Keratinocyte (primary cell): ENCODE measurements at regions not wholly inside any gene's neighbourhood (a gene's known extent, or its start where the extent isn't known, plus 50 kb on each side); places are given as distances from the start of the nearest gene placed in this dataset.

Experiments
- DNase-seq: peaks from one replicate; pipeline ENCODE4 v3.0.0-alpha.2; 2011; ENCODE audit warnings: low read depth, missing footprints, low spot score
- FAIRE-seq: peaks from 2 replicates; lab custom pipeline; 2011; peaks lifted over from hg19 to GRCh38; lab: Jason Lieb, UNC
- H2AFZ ChIP-seq: 2 replicates; pipeline ENCODE4 v1.6.0; 2012; ENCODE audit warnings: low read length, control low read depth, inconsistent platforms; ENCODE audit not compliant: control insufficient read depth
- H3K27ac ChIP-seq: 2 replicates; pipeline ENCODE4 v1.5.1; 2011; ENCODE audit warnings: low read length; ENCODE audit not compliant: control insufficient read depth, insufficient read depth
- H3K27me3 ChIP-seq: 3 replicates; pipeline ENCODE4 v1.6.0; 2011; ENCODE audit warnings: low read length; ENCODE audit not compliant: control insufficient read depth, insufficient read depth; ENCODE audit errors: extremely low read depth
- H3K36me3 ChIP-seq, 2 experiments: 2 replicates in 1 of 2; 3 replicates in 1 of 2; pipeline ENCODE4 v1.5.1; 2011; ENCODE audit warnings: low read length in 2 of 2, mild to moderate bottlenecking in 1 of 2; ENCODE audit not compliant: control insufficient read depth in 2 of 2, insufficient read depth in 2 of 2; ENCODE audit errors: extremely low read depth in 1 of 2
- H3K4me1 ChIP-seq: 3 replicates; pipeline ENCODE4 v1.5.1; 2011; ENCODE audit warnings: low read length; ENCODE audit not compliant: control insufficient read depth, insufficient read depth; ENCODE audit errors: extremely low read depth
- H3K4me2 ChIP-seq: 3 replicates; pipeline ENCODE4 v1.6.0; 2011; ENCODE audit warnings: low read depth, low read length; ENCODE audit not compliant: control insufficient read depth, insufficient read depth; ENCODE audit errors: extremely low read depth
- H3K4me3 ChIP-seq, 3 experiments: fragments of 200-600 bp in 1 of 3; sonication (generic) in 1 of 3; 2 replicates in 2 of 3; 3 replicates in 1 of 3; pipeline ENCODE4 v1.5.1; 2011 to 2016; ENCODE audit warnings: low read length in 3 of 3, mild to moderate bottlenecking in 3 of 3, control low read depth in 2 of 3, inconsistent platforms in 1 of 3, low read depth in 1 of 3, mixed read lengths in 1 of 3, mixed run types in 1 of 3, moderate library complexity in 1 of 3; ENCODE audit not compliant: control insufficient read depth in 2 of 3, insufficient read depth in 2 of 3; ENCODE audit errors: extremely low read depth in 1 of 3
- H3K79me2 ChIP-seq: 2 replicates; pipeline ENCODE4 v1.6.0; 2012; ENCODE audit warnings: low read length; ENCODE audit not compliant: control insufficient read depth, insufficient read depth
- H3K9ac ChIP-seq: 3 replicates; pipeline ENCODE4 v1.6.0; 2011; ENCODE audit warnings: low read length; ENCODE audit not compliant: control insufficient read depth, insufficient read depth; ENCODE audit errors: extremely low read depth
- H3K9me1 ChIP-seq: 3 replicates; pipeline ENCODE4 v1.6.0; 2011; ENCODE audit warnings: low read length; ENCODE audit not compliant: control insufficient read depth, insufficient read depth; ENCODE audit errors: extremely low read depth
- H3K9me3 ChIP-seq: 2 replicates; pipeline ENCODE4 v1.5.1; 2012; ENCODE audit warnings: low read depth, low read length; ENCODE audit not compliant: control insufficient read depth
- H4K20me1 ChIP-seq: 3 replicates; pipeline ENCODE4 v1.6.0; 2011; ENCODE audit warnings: low read length; ENCODE audit not compliant: control insufficient read depth, insufficient read depth; ENCODE audit errors: extremely low read depth
- CTCF ChIP-seq, 3 experiments: IDR thresholded peaks in 1 of 3; conservative IDR thresholded peaks in 1 of 3; optimal IDR thresholded peaks in 1 of 3; 2 replicates in 2 of 3; 3 replicates in 1 of 3; pipeline versions ENCODE3 to v1.5.1; 2011; ENCODE audit warnings: low read length in 3 of 3, mild to moderate bottlenecking in 3 of 3, moderate library complexity in 2 of 3, control low read depth in 1 of 3, inconsistent platforms in 1 of 3; ENCODE audit not compliant: insufficient read depth in 2 of 3; ENCODE audit errors: extremely low read depth in 1 of 3
- EZH2 ChIP-seq: IDR thresholded peaks from one replicate; pipeline ENCODE4 v1.6.1; 2012; ENCODE audit warnings: inconsistent platforms, mild to moderate bottlenecking, low read length, moderate library complexity
- dilution Hi-C: fragments of 300-500 bp; cut with MboI; formaldehyde crosslinking; loops from one replicate; pipeline ENCODE4 v1.7.0; 2020; ENCODE audit warnings: low sequenced_read_pairs; ENCODE audit not compliant: extremely low pct_ligation_motif_present

- TF ChIP-seq EZH2 (no peak), CTCF (optimal IDR thresholded peaks at IDR 0.05 in 1 of 3, IDR thresholded peaks at IDR 0.05 in 1 of 3, conservative IDR thresholded peaks at IDR 0.05 in 1 of 3; ENCODE audit: extremely low read depth in 1 of 3, insufficient read depth in 2 of 3, low read length in 3 of 3) (no peak)
- Histone ChIP-seq H3K4me1 (no peaks in the 10 kb centered on the region), H3K27me3 (no peaks in the 10 kb centered on the region), H3K79me2 (no peaks in the 10 kb centered on the region), H3K36me3 (no peaks in the 10 kb centered on the region), H3K9ac (no peak overlapping the region), H3K4me2 (no peak overlapping the region), H3K9me1 (no peaks in the 10 kb centered on the region), H3K4me3 (no peak overlapping the region), H3K27ac (no peak overlapping the region), H4K20me1 (no peaks in the 10 kb centered on the region), H3K9me3 (no peaks in the 10 kb centered on the region), H2AFZ (no peak overlapping the region)
- dilution Hi-C loops: no loop called here
- no peak for FAIRE-seq
- no peak for DNase-seq
These were observed 86.3 kb upstream of the TMPRSS2 start for GRCh38 chr21:41594268-41594667.

DNA sequence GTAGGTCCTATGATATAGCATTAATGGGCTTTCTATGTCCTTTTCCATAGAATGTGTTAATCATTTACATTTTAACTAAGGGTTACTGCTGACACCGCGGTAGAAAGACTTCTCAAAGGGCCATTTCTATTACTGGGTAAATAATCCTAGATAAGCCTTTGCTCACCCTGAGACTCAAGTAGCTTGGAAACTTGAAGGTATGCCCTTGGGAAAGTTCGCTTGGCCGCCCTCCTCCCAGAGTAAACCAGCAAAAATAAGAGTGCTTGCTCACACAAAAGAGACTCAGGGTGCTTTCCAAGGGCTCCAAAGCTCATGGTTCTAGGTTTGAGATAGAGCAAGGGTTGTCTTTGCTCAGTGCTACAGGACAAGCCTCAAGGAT is 85.8 kb upstream of the TMPRSS2 start:
- no peak for FAIRE-seq
- H3K4me2 ChIP-seq: no peak overlapping the region
- dilution Hi-C loops: no loop called here

More for the DNA sequence above, 85.8 kb upstream of the TMPRSS2 start:
- H3K9me1 ChIP-seq: no peaks in the 10 kb centered on the region
- H3K9ac ChIP-seq: no peak overlapping the region
- no peak overlapping the region for H3K4me3 ChIP-seq
- no peaks in the 10 kb centered on the region for H3K9me3 ChIP-seq
- H4K20me1 ChIP-seq: no peaks in the 10 kb centered on the region
- H3K4me1 ChIP-seq: no peaks in the 10 kb centered on the region
- H3K79me2 ChIP-seq: no peaks in the 10 kb centered on the region
- H3K27ac ChIP-seq: no peak overlapping the region
- H3K36me3 ChIP-seq: no peaks in the 10 kb centered on the region
- no peak for DNase-seq
- H3K27me3 ChIP-seq: no peaks in the 10 kb centered on the region
- TF ChIP-seq CTCF (optimal IDR thresholded peaks at IDR 0.05 in 1 of 3, IDR thresholded peaks at IDR 0.05 in 1 of 3, conservative IDR thresholded peaks at IDR 0.05 in 1 of 3; ENCODE audit: extremely low read depth in 1 of 3, insufficient read depth in 2 of 3, low read length in 3 of 3) (no peak), EZH2 (no peak)
- no peak overlapping the region for H2AFZ ChIP-seq
